HCEC 1CT (cell line): ENCODE measurements at regions not wholly inside any gene's neighbourhood (a gene's known extent, or its start where the extent isn't known, plus 50 kb on each side); places are given as distances from the start of the nearest gene placed in this dataset.

Source experiments
- DNase-seq: peaks from one replicate; pipeline ENCODE4 v3.0.0-alpha.2; 2017

GRCh38 chr17:55668312-55668920 is 54.2 kb downstream of the TMEM100 start:
- DNase-seq, result no peak

GRCh38 chr17:55666806-55667205 is 55.9 kb downstream of the TMEM100 start:
- no peak for DNase-seq

- no peak for DNase-seq
Measured at GRCh38 chr17:55664287-55664686, 58.4 kb downstream of the TMEM100 start.

GRCh38 chr17:55663400-55663799 is 59.3 kb downstream of the TMEM100 start:
- DNase-seq, result no peak

- no peak for DNase-seq
Measured at GRCh38 chr17:55661963-55662834, 60.5 kb downstream of the TMEM100 start.

GRCh38 chr17:55661256-55661758 is 61.4 kb downstream of the TMEM100 start:
- no peak for DNase-seq

- DNase-seq, result no peak
Measured at GRCh38 chr17:55660178-55660886, 62.3 kb downstream of the TMEM100 start.

GRCh38 chr17:55659661-55660060 is 63.0 kb downstream of the TMEM100 start:
- DNase-seq, result no peak

GRCh38 chr17:55655777-55656176 is 66.9 kb downstream of the TMEM100 start:
- DNase-seq, result no peak

GRCh38 chr17:55654821-55655220 is 67.8 kb downstream of the TMEM100 start:
- DNase-seq, result no peak

GRCh38 chr17:55654022-55654421 is 68.6 kb downstream of the TMEM100 start:
- DNase-seq, result no peak

- DNase-seq, result no peak
Measured at GRCh38 chr17:55652825-55653224, 69.8 kb downstream of the TMEM100 start.

GRCh38 chr17:55652114-55652823 is 70.4 kb downstream of the TMEM100 start:
- DNase-seq, result no peak

- no peak for DNase-seq
Measured at GRCh38 chr17:55649957-55650597, 72.6 kb downstream of the TMEM100 start.

- no peak for DNase-seq
Measured at GRCh38 chr17:55648086-55648485, 74.6 kb downstream of the TMEM100 start.

- no peak for DNase-seq
Measured at GRCh38 chr17:55645361-55645760, 77.3 kb downstream of the TMEM100 start.

- no peak for DNase-seq
Measured at GRCh38 chr17:55644346-55644745, 78.3 kb downstream of the TMEM100 start.

- no peak for DNase-seq
Measured at GRCh38 chr17:55642741-55643140, 79.9 kb downstream of the TMEM100 start.

- DNase-seq, result peak; percentile 63
Measured at GRCh38 chr17:55641676-55642081, 81.0 kb downstream of the TMEM100 start.

GRCh38 chr17:55639096-55639495 is 83.6 kb downstream of the TMEM100 start:
- DNase-seq, result no peak

GRCh38 chr17:55635253-55635914 is 87.3 kb downstream of the TMEM100 start:
- DNase-seq, result no peak

- DNase-seq, result no peak
Measured at GRCh38 chr17:55634702-55635101, 88.0 kb downstream of the TMEM100 start.
